CD4-positive, alpha-beta T cell (primary cell): ENCODE measurements at regions not wholly inside any gene's neighbourhood (a gene's known extent, or its start where the extent isn't known, plus 50 kb on each side); places are given as distances from the start of the nearest gene placed in this dataset.

Source experiments
- ATAC-seq: fragments of 200-7000 bp; cut with Tn5 transposase; one replicate; pipeline ENCODE4 v1.10.0; 2022; ENCODE audit warnings: mild to moderate bottlenecking; ENCODE audit not compliant: poor library complexity
- CTCF ChIA-PET: fragments of 350-600 bp; sonication (Branson Sonifier 250); formaldehyde crosslinking; loops from one replicate; lab custom pipeline; 2021; ENCODE audit warnings: antibody characterized with exemption, inconsistent platforms; lab: Charles Lee
- POLR2A ChIA-PET: fragments of 350-600 bp; sonication (Branson Sonifier 250); formaldehyde crosslinking; loops from one replicate; lab custom pipeline; 2021; ENCODE audit warnings: antibody characterized with exemption, inconsistent platforms; lab: Charles Lee
- DNase-seq, 14 experiments: peaks; one replicate each; pipeline ENCODE4 v3.0.0-alpha.2; 2013 to 2020; ENCODE audit warnings: mixed read lengths in 2 of 14
- H3K27ac ChIP-seq, 2 donors: one replicate each; pipeline versions ENCODE4 v1.5.1 to v1.7.0; 2013; ENCODE audit warnings: low read length in 2 of 2, low read depth in 1 of 2, mild to moderate bottlenecking in 1 of 2
- H3K27me3 ChIP-seq, 2 experiments: 1 replicate in 1 of 2; 2 replicates in 1 of 2; pipeline versions ENCODE4 v1.6.1 to v1.7.0; 2013; ENCODE audit warnings: low read length in 2 of 2, control low read depth in 1 of 2, mild to moderate bottlenecking in 1 of 2, moderate library complexity in 1 of 2; ENCODE audit not compliant: insufficient read depth in 2 of 2, control insufficient read depth in 1 of 2
- H3K36me3 ChIP-seq: one replicate; pipeline ENCODE4 v1.6.1; 2013; ENCODE audit warnings: low read length, control low read depth; ENCODE audit not compliant: insufficient read depth
- H3K4me1 ChIP-seq: one replicate; pipeline ENCODE4 v1.6.1; 2013; ENCODE audit warnings: low read length, control low read depth; ENCODE audit not compliant: insufficient read depth
- H3K4me3 ChIP-seq: one replicate; pipeline ENCODE4 v1.5.1; 2013; ENCODE audit warnings: mild to moderate bottlenecking, low read length, moderate library complexity
- H3K9me3 ChIP-seq, 2 experiments: 1 replicate in 1 of 2; 2 replicates in 1 of 2; pipeline versions ENCODE4 v1.6.1 to v1.7.0; 2013; ENCODE audit warnings: low read length in 2 of 2, mild to moderate bottlenecking in 2 of 2, control low read depth in 1 of 2, moderate library complexity in 1 of 2; ENCODE audit not compliant: control insufficient read depth in 1 of 2, insufficient read depth in 1 of 2
- H3K27ac Mint-ChIP-seq: one replicate; pipeline ENCODE4 v1.8.0; 2020; ENCODE audit warnings: mixed read lengths
- H3K27me3 Mint-ChIP-seq: one replicate; pipeline ENCODE4 v1.8.0; 2021; ENCODE audit warnings: mixed read lengths
- H3K36me3 Mint-ChIP-seq: one replicate; pipeline ENCODE4 v1.8.0; 2021; ENCODE audit warnings: low read depth, mixed read lengths
- H3K4me1 Mint-ChIP-seq: one replicate; pipeline ENCODE4 v1.8.0; 2021; ENCODE audit warnings: low read depth, mixed read lengths
- H3K4me3 Mint-ChIP-seq: one replicate; pipeline ENCODE4 v1.8.0; 2020; ENCODE audit warnings: mild to moderate bottlenecking, mixed read lengths
- H3K9me3 Mint-ChIP-seq: one replicate; pipeline ENCODE4 v1.8.0; 2020; ENCODE audit warnings: mixed read lengths
- CTCF ChIP-seq: fragments of 200-600 bp; IDR thresholded peaks from one replicate; pipeline ENCODE4 v1.8.0; 2022; ENCODE audit warnings: antibody characterized with exemption, mild to moderate bottlenecking
- intact Hi-C, 2 experiments: fragments of 100-400 bp; cut with DNase I in 1 of 2; cut with micrococcal nuclease in 1 of 2; formaldehyde crosslinking; loops; one replicate each; pipeline versions ENCODE4 v1.15.1 to v1.9.0; 2023 to 2025; cut with DNase I, micrococcal nuclease

GRCh38 chr4:140304346-140304745, 69.1 kb upstream of the SCOC start:
- Histone ChIP-seq H3K27me3 (no peaks in the 10 kb centered on the region), H3K9me3 (no peaks in the 10 kb centered on the region), H3K4me3 (no peak overlapping the region), H3K36me3 (no peaks in the 10 kb centered on the region), H3K4me1 (no peaks in the 10 kb centered on the region), H3K27ac (no peak overlapping the region)
- ATAC-seq = no peak
- no peak overlapping the region for H3K27ac Mint-ChIP-seq
- H3K9me3 Mint-ChIP-seq = no peaks in the 10 kb centered on the region
- H3K36me3 Mint-ChIP-seq = no peaks in the 10 kb centered on the region
- no peaks in the 10 kb centered on the region for H3K27me3 Mint-ChIP-seq
- no peak for DNase-seq
- CTCF ChIA-PET = no interaction called here
- TF ChIP-seq CTCF = no peak
- no peak overlapping the region for H3K4me3 Mint-ChIP-seq
- intact Hi-C loops = no loop called here
- H3K4me1 Mint-ChIP-seq = no peaks in the 10 kb centered on the region
- POLR2A ChIA-PET = no interaction called here

GRCh38 chr4:140302151-140302859, 71.1 kb upstream of the SCOC start:
- Mint-ChIP-seq H3K36me3 (no peaks in the 10 kb centered on the region), H3K9me3 (no peaks in the 10 kb centered on the region), H3K27ac (no peak overlapping the region), H3K27me3 (no peaks in the 10 kb centered on the region), H3K4me1 (no peaks in the 10 kb centered on the region), H3K4me3 (no peak overlapping the region)
- Histone ChIP-seq H3K9me3 (no peaks in the 10 kb centered on the region), H3K4me3 (no peak overlapping the region), H3K27me3 (no peaks in the 10 kb centered on the region), H3K27ac (no peak overlapping the region), H3K4me1 (no peaks in the 10 kb centered on the region), H3K36me3 (no peaks in the 10 kb centered on the region)
- ChIA-PET POLR2A (no interaction called here), CTCF (no interaction called here)
- ATAC-seq = no peak
- TF ChIP-seq CTCF = no peak
- no peak for DNase-seq
- intact Hi-C loops = no loop called here

GRCh38 chr4:140300271-140300970, 73.0 kb upstream of the SCOC start:
- no peak overlapping the region for H3K27ac Mint-ChIP-seq
- ATAC-seq = no peak
- Histone ChIP-seq H3K36me3 (no peaks in the 10 kb centered on the region), H3K27me3 (no peaks in the 10 kb centered on the region), H3K4me3 (no peak overlapping the region), H3K27ac (no peak overlapping the region), H3K9me3 (no peaks in the 10 kb centered on the region), H3K4me1 (no peaks in the 10 kb centered on the region)
- H3K4me3 Mint-ChIP-seq = no peak overlapping the region
- peak in 2 of 14 experiments; percentile 9 to 22 for DNase-seq
- intact Hi-C loops = no loop called here
- H3K27me3 Mint-ChIP-seq = no peaks in the 10 kb centered on the region
- POLR2A ChIA-PET = no interaction called here
- H3K4me1 Mint-ChIP-seq = no peaks in the 10 kb centered on the region
- no peaks in the 10 kb centered on the region for H3K9me3 Mint-ChIP-seq
- CTCF ChIA-PET = no interaction called here
- H3K36me3 Mint-ChIP-seq = no peaks in the 10 kb centered on the region
- TF ChIP-seq CTCF = no peak
